Breast epithelium (tissue), 4 donors: ENCODE measurements at regions not wholly inside any gene's neighbourhood (a gene's known extent, or its start where the extent isn't known, plus 50 kb on each side); places are given as distances from the start of the nearest gene placed in this dataset.
"Not testable (repeated sequence)": the region's sequence is repeated elsewhere in the genome, so short reads cannot be mapped to it uniquely, and the experiment has no call there.

Experiments
- DNase-seq, 2 donors: peaks; one replicate each; pipeline ENCODE4 v3.0.0-alpha.2; 2019; ENCODE audit warnings: low spot score in 2 of 2
- H3K27ac ChIP-seq, 2 donors: fragments of 200-600 bp; sonication (generic) in 1 of 2; one replicate each; pipeline ENCODE4 v1.5.1; 2016 to 2019; ENCODE audit warnings: mild to moderate bottlenecking in 1 of 2
- H3K27me3 ChIP-seq, 2 donors: fragments of 200-600 bp; sonication (generic) in 1 of 2; one replicate each; pipeline versions ENCODE4 v1.5.1 to v1.6.0; 2017 to 2019; ENCODE audit warnings: control low read depth in 1 of 2, mild to moderate bottlenecking in 1 of 2
- H3K36me3 ChIP-seq: fragments of 200-600 bp; one replicate; pipeline ENCODE4 v1.5.1; 2019
- H3K4me1 ChIP-seq, 2 donors: fragments of 200-600 bp; sonication (generic); one replicate each; pipeline ENCODE4 v1.5.1; 2016 to 2019; ENCODE audit warnings: control low read depth in 1 of 2
- H3K4me3 ChIP-seq, 3 donors: fragments of 200-600 bp; sonication (generic); 1 replicate in 2 of 3; 2 replicates in 1 of 3; pipeline ENCODE4 v1.5.1; 2016 to 2019; ENCODE audit warnings: mild to moderate bottlenecking in 3 of 3, moderate library complexity in 2 of 3
- H3K9me3 ChIP-seq, 2 donors: fragments of 200-600 bp; sonication (generic) in 1 of 2; one replicate each; pipeline ENCODE4 v1.5.1; 2016 to 2019; ENCODE audit warnings: control low read depth in 1 of 2
- POLR2A ChIP-seq: fragments of 450-650 bp; IDR thresholded peaks from one replicate; pipeline ENCODE4 v1.6.1; 2016; ENCODE audit warnings: antibody characterized with exemption, mild to moderate bottlenecking, moderate library complexity
- POLR2AphosphoS5 ChIP-seq, 3 donors: sonication (generic); formaldehyde crosslinking; IDR thresholded peaks; one replicate each; pipeline ENCODE4 v1.6.1; 2017; ENCODE audit warnings: antibody characterized with exemption in 3 of 3
- intact Hi-C: fragments of 100-400 bp; cut with DNase I; formaldehyde crosslinking; loops from one replicate; pipeline ENCODE4 v1.15.1; 2023; ENCODE audit warnings: low total_unique reads
- TF ChIP-seq, protein P1 (sequence below), 3 donors: fragments of 450-650 bp; IDR thresholded peaks; one replicate each; pipeline ENCODE4 v1.5.1; 2016 to 2017; ENCODE audit warnings: antibody characterized with exemption in 3 of 3, mild to moderate bottlenecking in 3 of 3, moderate library complexity in 3 of 3

- intact Hi-C loops: no loop called here
- H3K27me3 ChIP-seq: no peaks in the 10 kb centered on the region
- TF ChIP-seq, protein P1, sequence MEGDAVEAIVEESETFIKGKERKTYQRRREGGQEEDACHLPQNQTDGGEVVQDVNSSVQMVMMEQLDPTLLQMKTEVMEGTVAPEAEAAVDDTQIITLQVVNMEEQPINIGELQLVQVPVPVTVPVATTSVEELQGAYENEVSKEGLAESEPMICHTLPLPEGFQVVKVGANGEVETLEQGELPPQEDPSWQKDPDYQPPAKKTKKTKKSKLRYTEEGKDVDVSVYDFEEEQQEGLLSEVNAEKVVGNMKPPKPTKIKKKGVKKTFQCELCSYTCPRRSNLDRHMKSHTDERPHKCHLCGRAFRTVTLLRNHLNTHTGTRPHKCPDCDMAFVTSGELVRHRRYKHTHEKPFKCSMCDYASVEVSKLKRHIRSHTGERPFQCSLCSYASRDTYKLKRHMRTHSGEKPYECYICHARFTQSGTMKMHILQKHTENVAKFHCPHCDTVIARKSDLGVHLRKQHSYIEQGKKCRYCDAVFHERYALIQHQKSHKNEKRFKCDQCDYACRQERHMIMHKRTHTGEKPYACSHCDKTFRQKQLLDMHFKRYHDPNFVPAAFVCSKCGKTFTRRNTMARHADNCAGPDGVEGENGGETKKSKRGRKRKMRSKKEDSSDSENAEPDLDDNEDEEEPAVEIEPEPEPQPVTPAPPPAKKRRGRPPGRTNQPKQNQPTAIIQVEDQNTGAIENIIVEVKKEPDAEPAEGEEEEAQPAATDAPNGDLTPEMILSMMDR (IDR thresholded peaks at IDR 0.05): no peak
- TF ChIP-seq POLR2A: no peak
- TF ChIP-seq POLR2AphosphoS5 (IDR thresholded peaks at IDR 0.05): no peak
- H3K4me3 ChIP-seq: no peak overlapping the region
- H3K36me3 ChIP-seq: no peaks in the 10 kb centered on the region
- H3K9me3 ChIP-seq: peaks cover 10 to 20% of the 10 kb centered on the region in 2 donors
- no peaks in the 10 kb centered on the region for H3K4me1 ChIP-seq
- no peak overlapping the region for H3K27ac ChIP-seq
- DNase-seq: no peak
Measured at GRCh38 chr4:127311924-127312323, 320.8 kb upstream of the INTU start.

- intact Hi-C loops: no loop called here
- Histone ChIP-seq H3K4me1 (no peaks in the 10 kb centered on the region), H3K4me3 (no peak overlapping the region), H3K36me3 (no peaks in the 10 kb centered on the region), H3K27ac (no peak overlapping the region), H3K27me3 (no peaks in the 10 kb centered on the region), H3K9me3 (peaks cover 10 to 20% of the 10 kb centered on the region in 2 donors)
- DNase-seq: no peak
- TF ChIP-seq POLR2AphosphoS5 (IDR thresholded peaks at IDR 0.05) (no peak), POLR2A (no peak)
- TF ChIP-seq, protein P1 (IDR thresholded peaks at IDR 0.05): no peak
Measured at GRCh38 chr4:127313767-127314166, 319.0 kb upstream of the INTU start.

DNA sequence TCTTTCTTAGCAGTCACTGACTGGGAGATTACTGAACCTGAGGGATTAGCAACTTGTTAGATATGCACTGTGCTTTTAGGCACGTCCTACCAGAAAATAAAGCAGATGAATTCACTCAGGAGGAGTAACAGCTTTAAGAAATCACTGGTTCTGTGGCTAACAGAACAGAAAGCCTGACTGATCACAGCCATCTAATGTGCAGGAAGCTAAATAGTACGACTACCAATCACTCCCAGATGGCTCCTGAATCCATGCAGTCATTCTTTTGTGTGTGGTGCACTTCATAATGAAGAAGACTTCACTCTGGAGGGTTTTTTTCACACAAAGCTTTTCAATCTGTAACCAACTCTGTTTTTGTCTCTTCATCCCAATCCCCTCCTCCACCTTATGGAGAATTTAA lies 305.3 kb upstream of the INTU start:
- intact Hi-C loops: no loop called here
- Histone ChIP-seq H3K4me1 (no peaks in the 10 kb centered on the region), H3K27me3 (no peaks in the 10 kb centered on the region), H3K27ac (no peak overlapping the region), H3K36me3 (no peaks in the 10 kb centered on the region), H3K4me3 (no peak overlapping the region), H3K9me3 (peaks cover 19 to 28% of the 10 kb centered on the region in 2 donors)
- DNase-seq: no peak
- TF ChIP-seq, protein P1 (IDR thresholded peaks at IDR 0.05): no peak
- TF ChIP-seq POLR2A (no peak), POLR2AphosphoS5 (IDR thresholded peaks at IDR 0.05) (no peak)

- DNase-seq: no peak
- no peaks in the 10 kb centered on the region for H3K4me1 ChIP-seq
- no peak overlapping the region for H3K27ac ChIP-seq
- intact Hi-C loops: no loop called here
- no peaks in the 10 kb centered on the region for H3K27me3 ChIP-seq
- no peaks in the 10 kb centered on the region for H3K36me3 ChIP-seq
- no peak overlapping the region for H3K4me3 ChIP-seq
- no peaks in the 10 kb centered on the region for H3K9me3 ChIP-seq
- TF ChIP-seq POLR2AphosphoS5 (IDR thresholded peaks at IDR 0.05) (no peak), POLR2A (no peak)
- TF ChIP-seq, protein P1 (IDR thresholded peaks at IDR 0.05): no peak
Measured at GRCh38 chr4:127335073-127335620, 297.6 kb upstream of the INTU start.

GRCh38 chr4:127335732-127336131 lies 297.0 kb upstream of the INTU start:
- H3K36me3 ChIP-seq: no peaks in the 10 kb centered on the region
- intact Hi-C loops: no loop called here
- no peaks in the 10 kb centered on the region for H3K4me1 ChIP-seq
- H3K4me3 ChIP-seq: no peak overlapping the region
- TF ChIP-seq POLR2A (no peak), POLR2AphosphoS5 (IDR thresholded peaks at IDR 0.05) (no peak)
- TF ChIP-seq, protein P1 (IDR thresholded peaks at IDR 0.05): no peak
- no peaks in the 10 kb centered on the region for H3K27me3 ChIP-seq
- no peaks in the 10 kb centered on the region for H3K9me3 ChIP-seq
- no peak for DNase-seq
- H3K27ac ChIP-seq: no peak overlapping the region

DNA sequence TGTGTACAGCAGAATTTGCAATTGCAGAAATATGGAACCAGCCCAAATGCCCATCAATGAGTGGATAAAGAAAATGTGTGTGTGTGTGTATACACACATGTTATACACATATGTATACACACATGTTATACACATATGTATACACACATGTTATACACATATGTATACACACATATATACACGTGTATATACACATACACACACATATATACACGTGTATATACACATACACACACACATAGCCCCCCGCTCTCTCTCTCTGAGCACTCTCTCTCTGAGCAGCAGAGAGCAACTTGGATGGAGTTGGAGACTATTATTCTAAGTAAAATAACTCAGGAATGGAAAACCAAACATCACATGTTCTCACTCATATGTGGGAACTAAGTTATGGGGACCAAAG lies 289.6 kb upstream of the INTU start:
- H3K4me1 ChIP-seq, DNase-seq, intact Hi-C loops, H3K9me3 ChIP-seq, H3K4me3 ChIP-seq, H3K27ac ChIP-seq, H3K36me3 ChIP-seq, H3K27me3 ChIP-seq: not testable (repeated sequence)
